ENCODE measurements at regions not wholly inside any gene's neighbourhood (a gene's known extent, or its start where the extent isn't known, plus 50 kb on each side); places are given as distances from the start of the nearest gene placed in this dataset.

DNA sequence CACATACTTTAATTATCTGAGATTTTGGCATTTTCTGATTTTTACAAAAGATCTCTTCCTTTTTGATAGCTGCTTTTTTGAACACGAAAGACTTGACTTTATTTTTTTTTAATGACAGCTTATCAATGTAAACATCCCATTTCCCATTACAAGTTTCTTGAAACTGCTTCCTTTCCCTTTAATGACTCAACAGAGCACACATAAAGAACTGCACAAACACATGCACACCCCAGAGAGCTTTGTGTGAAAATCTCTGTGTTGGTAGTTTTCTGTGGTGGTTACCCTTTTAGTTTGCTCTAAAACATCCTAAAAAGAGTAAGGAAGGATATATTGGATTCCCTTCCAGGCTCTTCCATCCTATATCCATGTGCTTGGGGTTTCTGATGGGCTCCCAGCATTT is 125.1 kb upstream of the ZNF32 start:
- Histone ChIP-seq H3K4me1 (ENCODE audit: insufficient read depth, low read length) (no peaks in the 10 kb centered on the region), H3K36me3 (ENCODE audit: insufficient read depth, low read length) (no peaks in the 10 kb centered on the region), H3K9ac (ENCODE audit: low read length) (no peak overlapping the region), H3K9me3 (ENCODE audit: low read length) (no peaks in the 10 kb centered on the region), H3K4me3 (ENCODE audit: low read depth in 1 of 2, low read length in 2 of 2) (no peak overlapping the region), H3K27me3 (ENCODE audit: control insufficient read depth in 1 of 2, insufficient read depth in 2 of 2, low read length in 2 of 2) (no peaks in the 10 kb centered on the region), H3K27ac (ENCODE audit: low read depth, low read length) (no peak overlapping the region)

DNA sequence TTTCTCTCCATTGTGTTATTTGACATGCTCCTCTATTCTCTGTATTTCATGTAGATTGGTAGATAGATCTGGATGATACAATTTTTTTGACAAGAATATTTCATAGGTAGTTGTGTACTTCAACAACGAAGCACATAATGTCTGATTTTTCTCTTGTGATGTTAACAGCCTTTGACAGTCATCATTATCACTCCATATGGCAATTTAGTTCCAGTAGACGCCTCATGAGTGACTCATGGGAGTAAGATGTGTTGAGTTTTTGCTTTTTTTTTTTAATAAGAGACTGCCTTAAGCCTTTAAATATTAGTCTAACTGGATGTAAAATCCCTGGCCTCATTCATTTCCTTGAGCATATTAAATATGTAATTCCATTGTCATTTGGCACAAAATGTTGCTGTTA is 123.5 kb upstream of the ZNF32 start:
- Histone ChIP-seq H3K4me3 (ENCODE audit: low read depth in 1 of 2, low read length in 2 of 2) (no peak overlapping the region), H3K4me1 (ENCODE audit: insufficient read depth, low read length) (no peaks in the 10 kb centered on the region), H3K27ac (ENCODE audit: low read depth, low read length) (no peak overlapping the region), H3K27me3 (ENCODE audit: control insufficient read depth in 1 of 2, insufficient read depth in 2 of 2, low read length in 2 of 2) (no peaks in the 10 kb centered on the region), H3K36me3 (ENCODE audit: insufficient read depth, low read length) (no peaks in the 10 kb centered on the region), H3K9me3 (ENCODE audit: low read length) (no peaks in the 10 kb centered on the region), H3K9ac (ENCODE audit: low read length) (no peak overlapping the region)

DNA sequence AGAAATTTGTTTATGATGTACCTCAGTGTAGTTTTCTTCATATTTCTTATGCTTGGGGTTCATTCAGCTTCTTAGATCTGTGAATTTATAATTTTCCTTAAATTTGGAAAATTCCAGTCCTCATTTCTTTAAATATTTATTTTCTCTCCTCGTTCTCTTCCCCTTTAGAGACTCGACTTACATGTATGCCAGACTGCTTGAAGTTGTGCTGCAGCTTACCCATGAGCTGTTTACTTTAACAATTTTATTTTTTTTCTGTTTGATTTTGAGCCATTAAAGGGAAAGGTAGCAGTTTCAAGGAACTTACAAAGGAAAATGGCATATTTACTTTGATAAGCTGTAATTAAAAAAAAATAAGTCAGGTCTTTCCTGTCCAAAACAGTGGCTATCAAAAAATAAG is 123.0 kb upstream of the ZNF32 start:
- H3K4me3 ChIP-seq (ENCODE audit: low read depth in 1 of 2, low read length in 2 of 2), result no peak overlapping the region
- no peaks in the 10 kb centered on the region for H3K4me1 ChIP-seq (ENCODE audit: insufficient read depth, low read length)
- H3K27me3 ChIP-seq (ENCODE audit: control insufficient read depth in 1 of 2, insufficient read depth in 2 of 2, low read length in 2 of 2), result no peaks in the 10 kb centered on the region
- H3K9ac ChIP-seq (ENCODE audit: low read length), result no peak overlapping the region
- H3K27ac ChIP-seq (ENCODE audit: low read depth, low read length), result no peak overlapping the region
- H3K36me3 ChIP-seq (ENCODE audit: insufficient read depth, low read length), result no peaks in the 10 kb centered on the region
- no peaks in the 10 kb centered on the region for H3K9me3 ChIP-seq (ENCODE audit: low read length)

DNA sequence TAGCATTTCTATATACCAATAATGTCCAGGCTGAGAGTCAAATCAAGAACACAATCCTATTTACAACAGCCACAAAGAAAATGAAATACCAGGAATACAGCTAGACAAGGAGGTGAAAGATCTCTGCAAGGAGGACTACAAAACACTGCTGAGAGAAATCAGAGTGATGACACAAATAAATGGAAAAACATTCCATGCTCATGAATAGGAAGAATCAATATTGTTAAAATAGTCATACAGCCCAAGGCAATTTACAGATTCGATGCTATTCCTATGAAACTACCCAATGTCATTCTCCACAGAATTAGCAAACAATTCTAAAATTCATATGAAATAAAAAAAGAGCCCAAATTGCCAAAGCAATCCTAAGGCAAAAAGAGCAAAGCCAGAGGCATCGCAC is 116.8 kb upstream of the ZNF32 start:
- Histone ChIP-seq H3K27ac (ENCODE audit: low read depth, low read length) (no peak overlapping the region), H3K4me3 (ENCODE audit: low read depth in 1 of 2, low read length in 2 of 2) (no peak overlapping the region), H3K36me3 (ENCODE audit: insufficient read depth, low read length) (no peaks in the 10 kb centered on the region), H3K9me3 (ENCODE audit: low read length) (no peaks in the 10 kb centered on the region), H3K27me3 (ENCODE audit: control insufficient read depth in 1 of 2, insufficient read depth in 2 of 2, low read length in 2 of 2) (no peaks in the 10 kb centered on the region), H3K4me1 (ENCODE audit: insufficient read depth, low read length) (no peaks in the 10 kb centered on the region), H3K9ac (ENCODE audit: low read length) (no peak overlapping the region)

DNA sequence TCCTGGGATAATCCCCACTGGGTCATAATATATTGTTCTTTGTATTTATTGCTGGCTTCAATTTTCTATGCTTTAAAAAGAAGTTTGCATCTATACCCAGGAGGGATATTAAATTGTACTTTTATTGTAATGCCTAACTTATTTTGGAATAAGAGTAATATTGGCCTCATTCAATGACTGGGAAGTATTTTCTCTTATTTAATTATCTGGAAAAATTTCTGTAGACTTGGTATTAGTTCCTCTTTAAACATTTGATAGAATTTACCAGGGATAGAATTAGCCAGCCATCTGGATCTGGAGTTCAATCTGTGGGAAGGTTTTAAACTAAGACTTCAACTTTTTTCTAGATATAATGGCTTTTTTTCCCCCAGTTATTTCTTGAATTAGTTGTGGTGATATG is 115.2 kb upstream of the ZNF32 start:
- Histone ChIP-seq H3K9me3 (ENCODE audit: low read length) (no peaks in the 10 kb centered on the region), H3K27me3 (ENCODE audit: control insufficient read depth in 1 of 2, insufficient read depth in 2 of 2, low read length in 2 of 2) (no peaks in the 10 kb centered on the region), H3K27ac (ENCODE audit: low read depth, low read length) (no peak overlapping the region), H3K4me1 (ENCODE audit: insufficient read depth, low read length) (no peaks in the 10 kb centered on the region), H3K4me3 (ENCODE audit: low read depth in 1 of 2, low read length in 2 of 2) (no peak overlapping the region), H3K9ac (ENCODE audit: low read length) (no peak overlapping the region), H3K36me3 (ENCODE audit: insufficient read depth, low read length) (no peaks in the 10 kb centered on the region)

DNA sequence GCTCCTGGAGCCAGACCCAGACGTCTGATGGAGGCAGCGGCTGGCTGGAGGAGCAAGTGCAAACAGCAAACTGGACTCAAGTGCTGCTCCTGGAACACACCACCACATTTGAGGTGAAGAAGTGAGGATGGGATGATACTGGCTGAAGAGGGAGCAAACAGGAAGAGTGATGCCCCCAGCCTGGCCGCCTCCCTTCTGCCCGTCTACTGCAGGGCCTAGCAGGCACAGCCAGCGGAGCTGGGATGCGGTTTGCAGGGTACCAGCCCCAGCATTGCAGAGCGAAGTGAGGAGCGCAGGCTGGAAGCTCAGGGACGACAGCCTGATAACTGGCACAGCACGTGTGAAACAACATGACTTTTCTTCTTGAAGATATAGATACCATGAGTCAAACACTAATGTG is 111.8 kb upstream of the ZNF32 start:
- Histone ChIP-seq H3K9me3 (ENCODE audit: low read length) (no peaks in the 10 kb centered on the region), H3K9ac (ENCODE audit: low read length) (no peak overlapping the region)

DNA sequence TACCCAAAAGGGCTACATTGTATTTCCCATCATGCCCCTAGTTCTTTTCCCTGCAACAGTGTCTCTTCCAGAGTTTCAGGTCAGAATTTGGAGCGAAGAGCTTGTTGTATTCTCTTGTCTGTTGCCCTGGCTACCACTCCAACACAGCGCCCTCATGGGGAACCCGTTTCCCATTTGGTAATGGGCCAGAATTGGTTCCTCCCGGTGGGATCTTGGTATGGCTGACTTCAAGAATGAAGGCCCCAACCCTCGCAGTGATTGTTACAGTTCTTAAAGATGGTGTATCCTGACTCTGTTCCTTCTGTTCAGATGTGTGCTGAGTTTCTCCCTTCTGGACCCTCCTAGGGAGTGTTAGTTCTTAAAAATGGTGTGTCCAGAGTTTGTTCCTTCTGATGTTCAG is 110.5 kb upstream of the ZNF32 start:
- no peaks in the 10 kb centered on the region for H3K36me3 ChIP-seq (ENCODE audit: insufficient read depth, low read length)
- no peaks in the 10 kb centered on the region for H3K9me3 ChIP-seq (ENCODE audit: low read length)
- H3K4me1 ChIP-seq (ENCODE audit: insufficient read depth, low read length), result no peaks in the 10 kb centered on the region
- H3K27ac ChIP-seq (ENCODE audit: low read depth, low read length), result no peak overlapping the region
- no peak overlapping the region for H3K4me3 ChIP-seq (ENCODE audit: low read depth in 1 of 2, low read length in 2 of 2)
- H3K9ac ChIP-seq (ENCODE audit: low read length), result no peak overlapping the region
- no peaks in the 10 kb centered on the region for H3K27me3 ChIP-seq (ENCODE audit: control insufficient read depth in 1 of 2, insufficient read depth in 2 of 2, low read length in 2 of 2)

More for the DNA sequence above, 111.8 kb upstream of the ZNF32 start:
- Histone ChIP-seq H3K4me1 (ENCODE audit: insufficient read depth, low read length) (no peaks in the 10 kb centered on the region), H3K4me3 (ENCODE audit: low read depth in 1 of 2, low read length in 2 of 2) (no peak overlapping the region), H3K27ac (ENCODE audit: low read depth, low read length) (no peak overlapping the region), H3K27me3 (ENCODE audit: control insufficient read depth in 1 of 2, insufficient read depth in 2 of 2, low read length in 2 of 2) (no peaks in the 10 kb centered on the region), H3K36me3 (ENCODE audit: insufficient read depth, low read length) (no peaks in the 10 kb centered on the region)

DNA sequence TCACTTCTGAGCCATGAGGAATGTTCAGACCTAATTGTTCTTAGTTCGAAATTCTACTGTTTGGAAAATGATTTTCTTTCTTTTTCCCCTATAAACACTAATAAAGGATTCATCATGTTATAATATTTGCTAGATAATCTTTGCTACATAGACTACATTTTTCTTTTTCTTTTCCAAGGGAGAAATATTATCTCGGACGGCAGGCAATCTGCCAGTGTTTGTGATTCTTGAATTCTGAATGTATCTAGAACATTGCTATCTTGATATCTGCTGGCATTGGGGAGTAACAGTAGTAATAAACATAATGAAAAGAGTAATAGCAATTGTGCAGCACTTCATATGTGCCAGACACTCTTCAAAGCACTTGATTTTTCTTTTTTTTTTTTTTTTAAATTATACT is 107.7 kb upstream of the ZNF32 start:
- H3K9ac ChIP-seq (ENCODE audit: low read length), result no peak overlapping the region
- no peaks in the 10 kb centered on the region for H3K9me3 ChIP-seq (ENCODE audit: low read length)
- H3K27ac ChIP-seq (ENCODE audit: low read depth, low read length), result no peak overlapping the region
- no peak overlapping the region for H3K4me3 ChIP-seq (ENCODE audit: low read depth in 1 of 2, low read length in 2 of 2)
- no peaks in the 10 kb centered on the region for H3K36me3 ChIP-seq (ENCODE audit: insufficient read depth, low read length)
- H3K27me3 ChIP-seq (ENCODE audit: control insufficient read depth in 1 of 2, insufficient read depth in 2 of 2, low read length in 2 of 2), result no peaks in the 10 kb centered on the region
- H3K4me1 ChIP-seq (ENCODE audit: insufficient read depth, low read length), result no peaks in the 10 kb centered on the region

DNA sequence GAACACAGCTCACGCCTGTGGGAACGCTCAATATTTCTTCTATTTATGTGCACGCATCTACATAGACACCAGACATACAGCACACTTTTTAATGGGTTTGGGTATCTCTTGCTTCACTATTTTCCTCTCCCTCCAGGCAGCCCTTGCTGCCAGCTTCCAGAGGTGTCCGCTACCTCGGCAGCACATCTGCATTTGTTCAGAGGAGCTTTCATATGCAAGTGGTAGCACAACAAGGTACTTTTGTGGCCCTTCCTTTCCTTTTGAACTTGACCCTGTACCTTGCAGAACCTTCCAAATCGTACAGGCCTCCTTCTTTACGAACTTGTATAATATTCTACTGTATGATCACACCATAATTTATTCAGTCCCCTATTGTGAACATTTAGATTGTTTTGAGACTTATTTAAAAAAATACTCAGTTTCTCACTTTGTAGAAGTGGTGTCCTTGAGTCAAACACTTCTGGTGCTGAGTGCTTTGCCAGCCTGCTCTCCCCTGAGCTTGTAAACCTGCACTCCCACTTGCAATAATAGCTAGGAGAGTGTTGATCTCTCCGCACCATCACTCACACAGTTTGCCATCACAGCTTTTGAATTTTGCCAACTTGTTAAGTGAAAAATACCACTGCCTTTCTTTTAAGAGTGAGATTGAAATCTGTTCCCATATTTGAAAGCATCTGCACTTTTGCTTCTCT is 106.0 kb upstream of the ZNF32 start:
- H3K36me3 ChIP-seq (ENCODE audit: insufficient read depth, low read length), result no peaks in the 10 kb centered on the region

DNA sequence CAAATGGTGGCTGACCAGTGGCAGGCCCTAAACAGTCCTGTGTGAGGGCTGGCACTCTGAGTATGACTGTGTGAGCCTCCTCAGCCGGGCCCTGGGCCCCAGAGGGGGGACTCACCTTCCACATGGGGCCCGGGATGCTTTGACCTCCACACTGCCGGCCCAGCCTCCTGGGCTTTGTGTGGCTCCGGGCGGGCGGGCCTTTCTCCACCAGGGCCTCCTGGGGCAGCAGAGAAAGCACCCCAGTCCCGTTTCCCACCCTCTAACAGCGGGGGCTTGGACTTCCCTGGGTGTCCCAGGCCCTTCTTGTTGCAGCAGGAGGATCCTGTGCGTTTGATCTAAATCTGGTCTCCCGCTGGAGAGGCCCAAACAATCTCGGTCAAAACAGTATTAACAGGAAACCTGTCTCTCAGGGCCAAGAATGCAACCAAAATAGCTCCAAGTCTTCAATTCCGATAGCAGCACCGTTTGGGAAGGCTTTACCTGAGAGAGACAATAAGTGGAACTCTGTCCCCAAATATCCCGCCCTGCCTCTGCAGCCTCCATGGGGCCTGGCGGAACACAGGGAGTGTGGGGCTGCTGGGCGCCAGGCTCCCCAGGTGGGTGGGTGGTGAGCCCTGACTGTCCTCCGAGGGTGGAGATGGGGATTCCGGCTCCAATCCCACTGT is 104.8 kb upstream of the ZNF32 start:
- H3K9me3 ChIP-seq (ENCODE audit: low read length), result no peaks in the 10 kb centered on the region
- no peak overlapping the region for H3K27ac ChIP-seq (ENCODE audit: low read depth, low read length)
- no peaks in the 10 kb centered on the region for H3K27me3 ChIP-seq (ENCODE audit: control insufficient read depth in 1 of 2, insufficient read depth in 2 of 2, low read length in 2 of 2)
- no peak overlapping the region for H3K4me3 ChIP-seq (ENCODE audit: low read depth in 1 of 2, low read length in 2 of 2)
- H3K4me1 ChIP-seq (ENCODE audit: insufficient read depth, low read length), result no peaks in the 10 kb centered on the region
- no peaks in the 10 kb centered on the region for H3K36me3 ChIP-seq (ENCODE audit: insufficient read depth, low read length)
- no peak overlapping the region for H3K9ac ChIP-seq (ENCODE audit: low read length)

More for the DNA sequence above, 106.0 kb upstream of the ZNF32 start:
- Histone ChIP-seq H3K4me3 (ENCODE audit: low read depth in 1 of 2, low read length in 2 of 2) (no peak overlapping the region), H3K27me3 (ENCODE audit: control insufficient read depth in 1 of 2, insufficient read depth in 2 of 2, low read length in 2 of 2) (no peaks in the 10 kb centered on the region), H3K9ac (ENCODE audit: low read length) (no peak overlapping the region), H3K9me3 (ENCODE audit: low read length) (no peaks in the 10 kb centered on the region), H3K4me1 (ENCODE audit: insufficient read depth, low read length) (no peaks in the 10 kb centered on the region), H3K27ac (ENCODE audit: low read depth, low read length) (no peak overlapping the region)

DNA sequence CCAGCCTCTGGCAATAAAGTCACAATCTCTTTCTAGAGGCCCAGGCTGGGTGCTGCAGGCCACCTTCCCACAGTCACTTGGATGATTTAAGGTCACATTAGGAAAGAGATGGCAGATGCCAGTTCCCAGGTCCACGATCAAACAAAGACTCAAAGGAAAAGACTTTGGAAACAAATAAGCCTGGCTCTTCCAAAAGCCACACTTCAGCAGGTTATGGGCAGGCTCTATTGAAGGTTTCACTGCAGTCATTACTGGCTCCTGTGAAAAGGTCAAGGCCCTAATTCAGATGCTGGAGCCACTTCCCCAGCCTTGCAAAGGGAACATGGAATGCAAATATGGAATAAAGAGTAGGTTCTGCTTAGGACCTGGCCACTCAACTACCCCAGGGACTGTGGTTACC is 104.0 kb upstream of the ZNF32 start:
- Histone ChIP-seq H3K4me3 (ENCODE audit: low read depth in 1 of 2, low read length in 2 of 2) (no peak overlapping the region), H3K27ac (ENCODE audit: low read depth, low read length) (no peak overlapping the region), H3K27me3 (ENCODE audit: control insufficient read depth in 1 of 2, insufficient read depth in 2 of 2, low read length in 2 of 2) (no peaks in the 10 kb centered on the region), H3K9ac (ENCODE audit: low read length) (no peak overlapping the region), H3K4me1 (ENCODE audit: insufficient read depth, low read length) (no peaks in the 10 kb centered on the region), H3K36me3 (ENCODE audit: insufficient read depth, low read length) (no peaks in the 10 kb centered on the region), H3K9me3 (ENCODE audit: low read length) (no peaks in the 10 kb centered on the region)

DNA sequence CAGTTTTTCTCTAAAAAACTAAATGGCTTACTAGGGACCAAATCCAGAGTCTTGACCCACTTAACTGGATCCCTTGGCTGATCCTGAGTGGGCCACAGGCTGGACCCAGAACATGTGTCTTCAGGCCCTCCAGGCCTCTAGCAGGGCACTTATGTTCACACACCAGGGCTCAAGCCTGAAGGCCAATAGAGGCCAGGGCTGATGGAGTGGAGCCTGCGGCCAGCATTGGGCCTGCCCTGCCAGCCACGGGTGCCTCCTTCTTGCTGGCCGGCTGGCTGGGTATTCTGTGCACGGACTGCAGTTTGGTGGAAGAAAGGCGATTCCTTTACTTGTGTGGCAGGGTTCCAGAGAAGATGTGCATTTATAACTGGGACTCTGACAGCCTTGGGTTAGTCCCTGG is 103.0 kb upstream of the ZNF32 start:
- Histone ChIP-seq H3K27me3 (ENCODE audit: control insufficient read depth in 1 of 2, insufficient read depth in 2 of 2, low read length in 2 of 2) (no peaks in the 10 kb centered on the region), H3K9ac (ENCODE audit: low read length) (no peak overlapping the region), H3K36me3 (ENCODE audit: insufficient read depth, low read length) (no peaks in the 10 kb centered on the region), H3K9me3 (ENCODE audit: low read length) (no peaks in the 10 kb centered on the region), H3K4me1 (ENCODE audit: insufficient read depth, low read length) (no peaks in the 10 kb centered on the region), H3K27ac (ENCODE audit: low read depth, low read length) (no peak overlapping the region), H3K4me3 (ENCODE audit: low read depth in 1 of 2, low read length in 2 of 2) (no peak overlapping the region)
